Cardiac muscle cell (in vitro differentiated cells and primary cell): ENCODE measurements at regions not wholly inside any gene's neighbourhood (a gene's known extent, or its start where the extent isn't known, plus 50 kb on each side); places are given as distances from the start of the nearest gene placed in this dataset.
A peak's percentile ranks its signal among the peaks of the same experiment; 100 is the strongest.

Experiments used
- DNase-seq, 2 donors: peaks; one replicate each; pipeline versions ENCODE4 v3.0.0 to v3.0.0-alpha.2; 2010 to 2017; ENCODE audit warnings: low read depth in 1 of 2, low spot score in 1 of 2
- H3K27ac ChIP-seq: fragments of 200-600 bp; sonication (generic); 2 replicates; pipeline ENCODE4 v1.5.1; 2016
- H3K27me3 ChIP-seq: fragments of 200-600 bp; sonication (generic); 2 replicates; pipeline ENCODE4 v1.6.0; 2016; ENCODE audit warnings: control low read depth
- H3K36me3 ChIP-seq: fragments of 200-600 bp; sonication (generic); 2 replicates; pipeline ENCODE4 v1.5.1; 2016; ENCODE audit warnings: control low read depth
- H3K4me1 ChIP-seq: fragments of 200-600 bp; sonication (generic); 2 replicates; pipeline ENCODE4 v1.8.1; 2017; ENCODE audit warnings: low read depth, mild to moderate bottlenecking, mixed run types
- H3K4me3 ChIP-seq: fragments of 200-600 bp; sonication (generic); 2 replicates; pipeline ENCODE4 v1.5.1; 2016; ENCODE audit warnings: mild to moderate bottlenecking
- H3K9me3 ChIP-seq: fragments of 200-600 bp; sonication (generic); 2 replicates; pipeline ENCODE4 v1.5.1; 2017; ENCODE audit warnings: low read depth, mild to moderate bottlenecking, control low read depth
- TF ChIP-seq, protein P1 (sequence below): IDR thresholded peaks from 2 replicates; pipeline ENCODE4 v1.5.1; 2012; ENCODE audit warnings: low read depth, mild to moderate bottlenecking, low read length

DNA sequence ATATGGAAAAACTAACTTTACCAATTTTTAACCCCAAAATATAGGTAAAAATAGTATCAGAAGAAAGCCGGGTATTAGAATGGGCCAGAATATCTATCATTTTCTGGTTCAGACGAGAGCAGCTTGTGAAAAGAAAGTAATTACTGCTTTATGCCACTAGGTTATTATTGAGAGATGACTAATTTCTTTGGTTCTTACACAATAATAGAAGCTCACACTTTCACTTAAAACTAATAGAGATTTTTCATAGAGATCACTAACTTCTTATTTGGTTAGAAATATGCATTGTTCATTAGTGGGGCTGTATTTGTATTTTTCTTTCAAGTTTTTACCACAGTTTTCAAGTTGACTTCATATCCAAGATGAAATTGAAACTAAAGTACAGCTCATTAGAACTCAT lies 1241.2 kb upstream of the FLRT2 start:
- no peaks in the 10 kb centered on the region for H3K9me3 ChIP-seq
- no peaks in the 10 kb centered on the region for H3K36me3 ChIP-seq
- no peaks in the 10 kb centered on the region for H3K4me1 ChIP-seq
- H3K4me3 ChIP-seq, result no peak overlapping the region
- TF ChIP-seq, protein P1, sequence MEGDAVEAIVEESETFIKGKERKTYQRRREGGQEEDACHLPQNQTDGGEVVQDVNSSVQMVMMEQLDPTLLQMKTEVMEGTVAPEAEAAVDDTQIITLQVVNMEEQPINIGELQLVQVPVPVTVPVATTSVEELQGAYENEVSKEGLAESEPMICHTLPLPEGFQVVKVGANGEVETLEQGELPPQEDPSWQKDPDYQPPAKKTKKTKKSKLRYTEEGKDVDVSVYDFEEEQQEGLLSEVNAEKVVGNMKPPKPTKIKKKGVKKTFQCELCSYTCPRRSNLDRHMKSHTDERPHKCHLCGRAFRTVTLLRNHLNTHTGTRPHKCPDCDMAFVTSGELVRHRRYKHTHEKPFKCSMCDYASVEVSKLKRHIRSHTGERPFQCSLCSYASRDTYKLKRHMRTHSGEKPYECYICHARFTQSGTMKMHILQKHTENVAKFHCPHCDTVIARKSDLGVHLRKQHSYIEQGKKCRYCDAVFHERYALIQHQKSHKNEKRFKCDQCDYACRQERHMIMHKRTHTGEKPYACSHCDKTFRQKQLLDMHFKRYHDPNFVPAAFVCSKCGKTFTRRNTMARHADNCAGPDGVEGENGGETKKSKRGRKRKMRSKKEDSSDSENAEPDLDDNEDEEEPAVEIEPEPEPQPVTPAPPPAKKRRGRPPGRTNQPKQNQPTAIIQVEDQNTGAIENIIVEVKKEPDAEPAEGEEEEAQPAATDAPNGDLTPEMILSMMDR, result peak; percentile 12
- no peaks in the 10 kb centered on the region for H3K27me3 ChIP-seq
- peak in 1 of 2 donors; percentile 3 for DNase-seq
- H3K27ac ChIP-seq, result no peak overlapping the region

DNA sequence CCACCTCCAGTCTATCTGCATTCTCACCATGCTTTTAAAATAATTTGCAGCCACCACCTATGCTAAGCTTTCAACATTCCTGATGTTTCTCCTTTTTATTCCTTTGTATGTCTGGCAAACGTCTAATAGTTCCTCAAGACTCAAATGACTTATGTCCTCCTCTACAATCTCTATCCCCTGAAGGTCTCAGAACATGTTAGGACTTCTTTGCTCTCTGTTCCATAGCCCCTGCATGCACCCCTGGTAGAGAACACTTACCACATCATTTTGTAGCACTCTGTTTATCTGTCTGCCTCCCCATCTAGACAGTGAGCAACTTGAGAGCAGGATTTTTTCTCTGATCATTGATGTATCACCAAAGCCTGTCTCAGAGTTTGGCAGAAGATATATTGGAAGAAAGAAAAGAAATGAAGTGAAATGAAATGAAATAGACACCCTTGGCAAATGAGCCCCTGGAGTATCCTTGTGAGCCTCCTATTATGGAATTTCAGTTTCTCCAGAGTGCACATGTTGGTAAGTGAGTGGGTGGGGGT lies 1231.2 kb upstream of the FLRT2 start:
- Histone ChIP-seq H3K4me3 (no peak overlapping the region), H3K36me3 (no peaks in the 10 kb centered on the region), H3K27me3 (no peaks in the 10 kb centered on the region), H3K9me3 (no peaks in the 10 kb centered on the region), H3K27ac (no peak overlapping the region), H3K4me1 (peaks cover 11% of the 10 kb centered on the region)
- TF ChIP-seq, protein P1, result no peak
- DNase-seq, result peak in 1 of 2 donors; percentile 9

DNA sequence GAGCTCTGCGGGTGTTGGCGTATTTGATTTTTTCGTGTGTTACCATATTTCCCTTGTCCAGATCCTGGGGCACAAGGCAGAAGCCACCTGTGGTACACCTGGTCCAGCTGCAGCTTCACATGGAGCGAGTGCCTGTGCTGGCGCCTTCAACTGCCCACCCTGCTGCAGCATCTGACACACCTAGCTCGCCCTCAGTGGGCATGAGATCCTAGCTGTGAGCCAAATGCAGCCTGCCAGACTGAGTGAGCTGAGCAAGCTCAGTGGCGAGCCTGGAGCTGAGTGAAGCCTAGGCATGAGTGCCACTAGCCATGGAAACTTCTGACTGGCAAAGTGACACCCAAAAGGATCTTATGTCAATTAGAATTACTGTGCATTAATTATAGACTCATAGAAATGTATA lies 1226.8 kb upstream of the FLRT2 start:
- H3K9me3 ChIP-seq, result no peaks in the 10 kb centered on the region
- H3K4me1 ChIP-seq, result peaks cover 10% of the 10 kb centered on the region
- TF ChIP-seq, protein P1, result no peak

DNA sequence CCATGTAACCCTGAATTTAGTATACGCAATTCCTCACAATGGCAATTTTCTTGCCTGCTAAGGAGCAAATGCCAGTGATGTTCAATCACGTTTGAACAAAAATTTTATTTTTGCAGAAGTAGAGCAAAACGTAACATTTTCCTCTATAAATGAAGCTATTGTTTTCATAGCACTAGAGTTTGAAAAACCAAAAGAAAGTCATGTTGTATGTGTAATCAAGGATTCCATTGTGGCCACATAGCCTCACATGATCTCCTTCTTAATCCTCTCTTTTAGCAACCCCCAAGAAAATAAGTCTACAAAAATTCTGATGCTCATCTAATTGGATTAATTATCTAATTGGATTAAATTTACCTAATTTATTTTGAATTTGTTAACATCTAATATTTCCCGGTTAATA lies 1217.4 kb upstream of the FLRT2 start:
- no peak for DNase-seq
- Histone ChIP-seq H3K36me3 (no peaks in the 10 kb centered on the region), H3K9me3 (no peaks in the 10 kb centered on the region), H3K27ac (no peak overlapping the region), H3K27me3 (no peaks in the 10 kb centered on the region), H3K4me3 (no peak overlapping the region), H3K4me1 (no peaks in the 10 kb centered on the region)
- TF ChIP-seq, protein P1, result no peak

More for the DNA sequence above, 1226.8 kb upstream of the FLRT2 start:
- H3K4me3 ChIP-seq, result no peak overlapping the region
- H3K27ac ChIP-seq, result no peak overlapping the region
- no peaks in the 10 kb centered on the region for H3K27me3 ChIP-seq
- no peak for DNase-seq
- H3K36me3 ChIP-seq, result no peaks in the 10 kb centered on the region

DNA sequence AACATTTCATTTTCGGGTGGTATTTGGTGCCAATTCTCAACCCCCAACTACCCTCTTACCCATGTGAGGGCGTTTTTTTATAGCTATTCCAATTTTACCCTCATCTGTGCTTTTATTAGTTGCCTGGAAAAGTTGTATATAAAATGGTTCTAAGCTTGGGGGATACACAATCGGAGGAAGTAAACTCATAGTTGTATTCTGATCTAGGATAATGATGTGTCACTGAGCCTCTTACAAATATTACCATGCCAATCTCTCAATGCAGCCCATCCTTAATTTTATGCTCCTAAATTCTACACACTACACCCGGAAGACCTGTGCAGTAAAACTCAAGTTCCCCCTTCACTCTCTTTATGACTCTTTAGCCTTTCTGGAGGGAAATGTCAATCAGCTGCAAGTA lies 1206.5 kb upstream of the FLRT2 start:
- DNase-seq, result no peak
- TF ChIP-seq, protein P1, result no peak
- Histone ChIP-seq H3K9me3 (no peaks in the 10 kb centered on the region), H3K4me1 (no peaks in the 10 kb centered on the region), H3K27ac (no peak overlapping the region), H3K4me3 (no peak overlapping the region), H3K36me3 (no peaks in the 10 kb centered on the region), H3K27me3 (no peaks in the 10 kb centered on the region)

DNA sequence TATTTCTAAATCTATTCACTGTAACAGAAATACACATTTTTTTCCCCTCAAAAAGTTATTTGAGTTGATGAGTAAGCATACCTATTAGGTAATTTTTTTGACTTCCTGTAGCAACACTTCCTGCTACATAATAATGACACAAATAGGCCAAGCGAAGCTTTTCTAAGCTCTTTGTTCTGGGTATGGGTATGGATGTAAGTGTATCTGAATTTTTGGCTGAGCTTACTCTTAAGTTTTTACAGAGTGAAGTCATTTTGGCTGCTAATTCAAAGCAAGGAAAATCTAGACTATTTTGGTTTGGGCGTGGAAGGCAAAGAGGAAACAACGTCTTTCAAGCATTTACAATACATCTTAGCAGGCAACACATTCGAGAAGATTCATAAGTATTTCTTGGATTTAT lies 1206.0 kb upstream of the FLRT2 start:
- no peaks in the 10 kb centered on the region for H3K4me1 ChIP-seq
- TF ChIP-seq, protein P1, result no peak
- no peaks in the 10 kb centered on the region for H3K36me3 ChIP-seq
- no peak overlapping the region for H3K27ac ChIP-seq
- no peak overlapping the region for H3K4me3 ChIP-seq
- peak in 1 of 2 donors; percentile 75 for DNase-seq
- no peaks in the 10 kb centered on the region for H3K27me3 ChIP-seq
- no peaks in the 10 kb centered on the region for H3K9me3 ChIP-seq
